ENCODE measurements at regions not wholly inside any gene's neighbourhood (a gene's known extent, or its start where the extent isn't known, plus 50 kb on each side); places are given as distances from the start of the nearest gene placed in this dataset.

DNA sequence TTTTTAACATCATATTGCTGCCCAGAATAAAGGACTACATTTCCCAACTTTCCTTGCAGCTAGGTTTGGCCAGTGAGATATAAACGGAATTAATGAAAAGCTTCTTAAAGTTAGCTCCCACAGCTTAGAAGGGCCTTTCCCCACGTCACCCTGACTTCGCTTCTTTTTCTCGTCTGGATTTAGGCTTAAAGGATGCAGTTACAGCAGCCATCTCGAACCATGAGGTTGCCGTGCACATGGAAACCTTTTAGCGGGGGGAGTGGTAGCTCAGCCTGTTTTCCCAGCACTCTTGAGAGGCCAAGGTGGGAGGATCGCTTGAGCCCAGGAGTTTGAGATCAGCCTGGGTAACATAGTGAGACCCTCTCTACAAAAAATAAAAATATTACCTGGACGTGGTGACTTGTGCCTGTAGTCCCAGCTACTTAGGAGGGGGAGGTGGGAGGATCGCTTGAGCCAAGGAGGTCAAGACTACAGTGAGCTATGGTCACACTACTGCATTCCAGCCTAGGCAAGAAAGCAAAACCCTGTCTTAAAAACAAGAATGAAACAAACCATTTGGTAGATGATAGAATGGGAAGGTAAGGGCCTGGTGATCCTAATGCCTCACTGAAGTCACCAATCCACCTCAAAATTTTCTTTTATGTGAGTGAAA lies 64.3 kb upstream of the C1GALT1 start:
- Histone ChIP-seq H4K5ac (ENCODE audit: insufficient read length, low read depth, low read length) (no peak overlapping the region), H3K56ac (ENCODE audit: insufficient read length, low read depth, low read length) (no peak overlapping the region), H2AFZ (ENCODE audit: low read length) (no peak overlapping the region), H3K79me1 (ENCODE audit: insufficient read depth, low read depth, low read length, poor library complexity, severe bottlenecking) (no peaks in the 10 kb centered on the region), H3K14ac (ENCODE audit: insufficient read depth, low read length) (no peak overlapping the region), H3K27me3 (ENCODE audit: insufficient read depth, low read length) (no peaks in the 10 kb centered on the region), H3K79me2 (ENCODE audit: insufficient read depth, low read length) (no peaks in the 10 kb centered on the region), H3K4ac (ENCODE audit: low read depth, low read length) (no peak overlapping the region), H2BK20ac (ENCODE audit: low read depth, low read length, poor library complexity, severe bottlenecking) (no peak overlapping the region), H2BK15ac (ENCODE audit: low read depth, low read length) (no peak overlapping the region), H3K4me2 (ENCODE audit: insufficient read depth, insufficient read length, low read length) (no peak overlapping the region), H3K9me3 (ENCODE audit: control insufficient read depth, low read depth, low read length) (no peaks in the 10 kb centered on the region), H3K23me2 (ENCODE audit: insufficient read length, low read depth, low read length, poor library complexity, severe bottlenecking) (no peaks in the 10 kb centered on the region), H3K18ac (ENCODE audit: insufficient read length, low read depth, low read length) (no peak overlapping the region), H4K91ac (ENCODE audit: insufficient read length, low read depth, low read length) (no peak overlapping the region), H2AK5ac (ENCODE audit: insufficient read length, low read length) (no peak overlapping the region), H3K27ac (ENCODE audit: insufficient read length, low read depth, low read length) (no peak overlapping the region), H4K20me1 (ENCODE audit: control insufficient read depth, insufficient read depth, insufficient read length) (no peaks in the 10 kb centered on the region), H2BK12ac (ENCODE audit: insufficient read length, low read depth, low read length) (no peak overlapping the region), H4K8ac (replicated peaks; ENCODE audit: insufficient read length, low read depth, low read length) (no peak overlapping the region), H3K23ac (ENCODE audit: insufficient read length, low read depth, low read length) (no peak overlapping the region), H2BK5ac (ENCODE audit: insufficient read length, low read length) (no peak overlapping the region), H3K4me1 (ENCODE audit: insufficient read depth, low read length) (no peaks in the 10 kb centered on the region; the same call in 1 of the 2 replicates), H3K9ac (ENCODE audit: extremely low read depth, insufficient read length, low read length) (no peak overlapping the region), H2BK120ac (ENCODE audit: low read depth, low read length, poor library complexity, severe bottlenecking) (no peak overlapping the region), H3T11ph (ENCODE audit: low read length) (no peak overlapping the region)
- WGBS (ENCODE audit: extremely low coverage, insufficient read length, low lambda C conversion rate), result no CpG with 5 or more reads among the region's 10 CpGs
- no peak for DNase-seq
- H3K4me1 Mint-ChIP-seq, result 0 out of 4 replicates have a peak, but pooled peaks cover 0 to 2% of the 10 kb centered on the region in 2 experiments
- TF ChIP-seq, protein P1, sequence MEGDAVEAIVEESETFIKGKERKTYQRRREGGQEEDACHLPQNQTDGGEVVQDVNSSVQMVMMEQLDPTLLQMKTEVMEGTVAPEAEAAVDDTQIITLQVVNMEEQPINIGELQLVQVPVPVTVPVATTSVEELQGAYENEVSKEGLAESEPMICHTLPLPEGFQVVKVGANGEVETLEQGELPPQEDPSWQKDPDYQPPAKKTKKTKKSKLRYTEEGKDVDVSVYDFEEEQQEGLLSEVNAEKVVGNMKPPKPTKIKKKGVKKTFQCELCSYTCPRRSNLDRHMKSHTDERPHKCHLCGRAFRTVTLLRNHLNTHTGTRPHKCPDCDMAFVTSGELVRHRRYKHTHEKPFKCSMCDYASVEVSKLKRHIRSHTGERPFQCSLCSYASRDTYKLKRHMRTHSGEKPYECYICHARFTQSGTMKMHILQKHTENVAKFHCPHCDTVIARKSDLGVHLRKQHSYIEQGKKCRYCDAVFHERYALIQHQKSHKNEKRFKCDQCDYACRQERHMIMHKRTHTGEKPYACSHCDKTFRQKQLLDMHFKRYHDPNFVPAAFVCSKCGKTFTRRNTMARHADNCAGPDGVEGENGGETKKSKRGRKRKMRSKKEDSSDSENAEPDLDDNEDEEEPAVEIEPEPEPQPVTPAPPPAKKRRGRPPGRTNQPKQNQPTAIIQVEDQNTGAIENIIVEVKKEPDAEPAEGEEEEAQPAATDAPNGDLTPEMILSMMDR (conservative IDR thresholded peaks at IDR 0.05), result no peak
- no peaks in the 10 kb centered on the region for H3K9me3 Mint-ChIP-seq
- no peak overlapping the region for H3K27ac Mint-ChIP-seq
- H3K36me3 Mint-ChIP-seq (ENCODE audit: insufficient read depth in 1 of 3, low read depth in 3 of 3), result no peaks in the 10 kb centered on the region
- no peaks in the 10 kb centered on the region for H3K27me3 Mint-ChIP-seq (ENCODE audit: low read depth)
- H3K4me3 Mint-ChIP-seq, result no peak overlapping the region
